Putamen (tissue), 1 donor: ENCODE measurements at regions not wholly inside any gene's neighbourhood (a gene's known extent, or its start where the extent isn't known, plus 50 kb on each side); places are given as distances from the start of the nearest gene placed in this dataset.
"Not testable (repeated sequence)": the region's sequence is repeated elsewhere in the genome, so short reads cannot be mapped to it uniquely, and the experiment has no call there.

Source experiments
- DNase-seq: peaks from one replicate; pipeline ENCODE4 v3.0.0-alpha.2; 2016; ENCODE audit warnings: low spot score

DNA sequence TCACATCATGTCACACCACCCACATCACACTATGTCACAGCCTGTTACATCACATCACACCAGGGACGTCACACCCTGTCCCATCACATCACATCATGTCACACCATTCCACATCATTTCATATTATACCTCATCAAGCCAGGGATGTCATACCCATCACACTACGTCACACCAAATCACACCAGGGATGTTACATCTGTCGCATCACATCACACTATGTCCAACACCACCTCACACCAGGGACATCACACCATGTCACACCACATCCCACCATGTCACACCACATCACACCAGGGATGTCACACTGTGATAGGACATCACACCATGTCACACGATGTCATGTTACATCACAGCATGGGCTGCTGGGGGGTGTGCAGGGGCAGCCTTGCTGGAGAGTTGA is 110.6 kb downstream of the TMEM121 start:
- no peak for DNase-seq

DNA sequence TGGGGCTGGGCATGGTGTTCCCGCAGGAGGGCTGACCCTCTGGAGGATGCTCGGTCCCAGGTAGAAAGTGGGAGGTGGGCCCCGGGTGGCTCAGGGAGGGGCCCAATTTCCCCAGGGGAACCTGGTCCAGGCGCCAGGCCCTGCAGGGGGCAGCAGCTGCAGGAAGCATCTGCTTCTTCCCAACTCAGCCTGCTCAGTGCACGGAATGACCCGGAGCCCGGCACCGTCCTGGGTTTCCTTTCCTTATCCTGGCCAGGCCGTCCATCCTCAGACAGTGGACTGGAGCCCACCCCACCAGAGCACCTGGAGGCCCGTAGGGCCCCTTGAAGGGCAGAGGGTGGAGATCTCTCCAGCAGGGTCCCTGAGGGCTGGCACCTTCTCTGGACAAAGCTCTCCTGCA is 111.0 kb downstream of the TMEM121 start:
- not testable (repeated sequence) for DNase-seq

DNA sequence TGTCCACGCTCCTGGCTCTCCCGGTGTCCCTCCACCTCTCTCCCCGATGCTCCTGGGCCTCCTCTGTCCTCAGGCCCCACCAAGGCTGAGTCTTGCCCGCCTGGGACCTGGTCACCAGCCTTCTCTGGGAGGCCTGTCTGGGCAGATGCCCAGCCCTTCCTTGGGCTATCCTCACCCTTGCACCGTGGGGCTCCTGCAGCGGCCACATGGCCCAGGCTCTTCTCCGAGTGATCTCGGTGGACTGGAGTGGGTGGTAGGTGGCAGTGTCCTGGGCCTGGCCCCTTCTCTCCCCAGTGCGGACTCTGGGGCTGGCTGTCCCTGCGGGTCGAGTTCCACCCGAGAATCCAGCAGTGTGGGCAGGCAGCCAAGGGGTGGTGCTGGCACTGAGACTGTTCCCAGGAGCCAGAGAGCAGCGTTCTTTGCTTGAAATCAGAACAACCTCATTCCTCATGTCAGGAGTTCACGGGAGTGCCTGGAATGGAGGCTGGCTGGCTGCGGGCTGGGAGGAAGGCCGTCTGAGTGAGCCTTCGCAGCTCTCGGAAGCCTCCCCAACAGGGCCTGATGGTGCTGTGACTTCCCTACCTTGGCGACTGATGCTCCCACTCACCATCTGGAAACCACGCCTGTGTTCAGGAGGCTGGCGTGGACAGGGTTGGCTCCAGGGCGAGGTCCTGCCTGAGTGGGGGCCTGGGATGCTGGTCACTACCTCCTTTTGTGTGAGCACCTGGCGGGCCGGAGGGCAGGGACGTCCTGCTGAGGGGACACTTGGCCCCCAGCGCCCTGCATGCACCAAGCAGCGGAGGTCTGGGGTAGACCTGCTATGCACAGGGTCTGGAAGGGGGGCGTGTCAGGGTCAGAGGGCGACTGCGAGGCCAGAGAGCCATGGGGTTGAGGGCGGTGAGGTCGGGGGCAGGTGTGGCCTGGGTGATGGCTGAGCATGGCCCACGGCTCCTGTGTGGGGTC is 113.9 kb downstream of the TMEM121 start:
- not testable (repeated sequence) for DNase-seq

DNA sequence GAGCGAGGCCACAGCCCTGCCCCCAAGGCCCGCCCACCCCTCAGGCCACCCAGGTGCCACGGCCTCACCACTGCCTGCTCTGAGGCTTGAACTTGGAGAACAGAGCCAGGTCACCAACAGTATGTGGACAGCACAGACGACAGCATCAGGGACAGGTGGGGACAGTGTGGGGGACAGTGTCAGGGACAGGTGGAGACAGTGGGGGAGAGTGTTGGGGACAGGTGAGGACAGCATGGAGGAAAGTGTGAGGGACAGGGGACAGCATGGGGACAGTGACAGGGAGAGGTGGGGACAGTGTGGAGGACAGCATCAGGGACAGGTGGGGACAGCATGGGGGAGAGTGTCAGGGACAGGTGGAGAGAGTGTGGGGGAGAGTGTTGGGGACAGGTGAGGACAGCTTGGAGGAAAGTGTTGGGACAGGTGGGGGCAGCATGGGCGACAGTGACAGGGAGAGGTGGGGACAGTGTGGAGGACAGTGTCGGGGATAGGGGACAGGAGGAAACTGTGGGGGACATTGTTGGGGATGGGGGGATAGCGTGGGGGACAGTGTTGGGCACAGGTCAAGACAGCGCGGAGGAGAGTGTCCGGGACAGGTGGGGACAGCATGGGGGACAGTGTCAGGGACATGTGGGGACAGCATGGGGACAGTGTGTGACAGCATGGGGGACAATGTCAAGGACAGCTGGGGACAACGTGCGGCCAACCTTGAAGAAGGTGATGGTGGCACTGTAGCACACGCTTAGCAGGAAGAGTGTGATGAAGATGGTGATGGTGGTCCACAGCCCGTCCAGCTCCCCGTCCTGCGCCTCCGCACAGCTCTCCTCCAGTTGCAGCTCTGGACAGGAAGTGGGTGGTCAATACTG is 114.9 kb downstream of the TMEM121 start:
- DNase-seq, result no peak

DNA sequence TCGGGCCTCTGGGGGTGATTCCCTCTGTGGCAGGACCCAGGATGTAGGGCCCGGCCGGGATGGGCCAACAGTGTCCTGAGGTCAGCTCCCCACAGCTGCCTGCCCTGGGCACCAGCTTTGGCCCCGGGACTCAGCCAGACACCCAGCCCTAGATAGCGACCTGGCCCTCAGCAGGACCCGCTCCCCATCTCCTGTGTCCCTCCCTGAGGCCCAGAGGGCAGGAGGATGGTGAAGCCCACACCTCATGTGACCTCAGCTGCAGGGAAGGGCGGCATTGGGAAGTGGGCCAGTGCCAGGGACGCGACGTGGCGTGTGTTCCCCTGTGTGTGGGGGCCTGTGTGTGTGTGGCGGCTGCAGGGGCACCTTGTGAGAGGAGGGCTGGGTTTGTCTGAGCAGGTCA is 115.6 kb downstream of the TMEM121 start:
- not testable (repeated sequence) for DNase-seq

DNA sequence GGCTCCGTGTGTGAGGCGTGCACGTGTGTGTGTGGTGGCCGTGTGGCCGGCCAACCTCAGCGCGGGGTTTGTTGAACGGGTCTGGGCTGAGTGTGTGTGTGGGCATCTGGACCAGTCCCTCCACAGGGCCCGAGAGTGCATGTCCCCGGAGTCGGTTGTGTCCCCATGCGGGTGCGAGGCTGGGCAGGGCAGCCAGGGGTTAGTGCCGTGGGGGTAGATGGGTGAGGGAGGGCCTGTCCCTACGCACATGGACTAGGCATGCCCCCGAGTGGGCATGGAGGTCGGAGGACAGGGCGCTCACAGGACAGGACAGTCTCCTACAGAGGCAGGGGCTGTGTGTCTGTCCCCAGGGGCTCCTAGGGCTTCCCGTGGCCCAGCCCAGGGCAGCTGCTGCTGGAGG is 116.1 kb downstream of the TMEM121 start:
- DNase-seq, result not testable (repeated sequence)

DNA sequence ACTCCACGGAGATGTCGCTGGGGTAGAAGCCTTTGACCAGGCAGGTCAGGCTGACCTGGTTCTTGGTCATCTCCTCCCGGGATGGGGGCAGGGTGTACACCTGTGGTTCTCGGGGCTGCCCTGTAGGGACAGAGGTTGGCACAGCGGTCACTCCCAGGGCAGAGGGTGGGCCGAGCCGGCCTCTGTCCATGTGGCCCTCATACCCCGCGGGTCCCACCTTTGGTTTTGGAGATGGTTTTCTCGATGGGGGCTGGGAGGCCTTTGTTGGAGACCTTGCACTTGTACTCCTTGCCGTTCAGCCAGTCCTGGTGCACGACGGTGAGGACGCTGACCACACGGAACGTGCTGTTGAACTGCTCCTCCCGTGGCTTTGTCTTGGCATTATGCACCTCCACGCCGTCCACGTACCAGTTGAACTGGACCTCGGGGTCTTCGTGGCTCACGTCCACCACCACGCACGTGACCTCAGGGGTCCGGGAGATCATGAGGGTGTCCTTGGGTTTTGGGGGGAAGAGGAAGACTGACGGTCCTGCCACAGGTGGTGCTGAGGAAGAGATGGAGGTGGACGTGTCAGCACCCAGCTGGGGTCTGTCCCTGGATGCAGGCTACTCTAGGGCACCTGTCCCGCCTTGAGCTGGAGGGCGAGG is 117.1 kb downstream of the TMEM121 start:
- not testable (repeated sequence) for DNase-seq

DNA sequence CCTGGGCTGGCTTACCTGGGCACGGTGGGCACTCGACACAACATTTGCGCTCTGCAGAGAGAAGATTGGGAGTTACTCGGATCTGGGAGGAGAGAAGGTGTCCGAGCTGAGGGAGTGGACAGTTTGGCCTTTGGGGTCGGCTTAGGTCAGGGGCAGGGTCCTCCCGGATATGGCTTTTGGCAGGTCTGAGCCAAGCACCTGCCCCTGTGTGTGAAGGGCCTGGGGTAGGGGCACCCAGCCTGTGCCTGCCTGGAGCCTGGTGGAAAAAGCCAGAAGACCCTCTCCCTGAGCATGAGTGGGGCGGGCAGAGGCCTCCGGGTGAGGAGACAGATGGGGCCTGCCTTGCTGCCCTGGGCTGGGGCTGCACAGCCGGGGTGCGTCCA is 117.7 kb downstream of the TMEM121 start:
- DNase-seq, result not testable (repeated sequence)

DNA sequence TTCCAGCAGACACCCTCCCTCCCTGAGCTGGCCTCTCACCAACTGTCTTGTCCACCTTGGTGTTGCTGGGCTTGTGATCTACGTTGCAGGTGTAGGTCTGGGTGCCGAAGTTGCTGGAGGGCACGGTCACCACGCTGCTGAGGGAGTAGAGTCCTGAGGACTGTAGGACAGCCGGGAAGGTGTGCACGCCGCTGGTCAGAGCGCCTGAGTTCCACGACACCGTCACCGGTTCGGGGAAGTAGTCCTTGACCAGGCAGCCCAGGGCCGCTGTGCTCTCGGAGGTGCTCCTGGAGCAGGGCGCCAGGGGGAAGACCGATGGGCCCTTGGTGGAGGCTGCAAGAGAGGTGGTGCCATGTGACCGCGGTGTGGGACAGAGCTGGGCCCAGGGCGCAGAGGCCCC is 118.1 kb downstream of the TMEM121 start:
- DNase-seq, result not testable (repeated sequence)

DNA sequence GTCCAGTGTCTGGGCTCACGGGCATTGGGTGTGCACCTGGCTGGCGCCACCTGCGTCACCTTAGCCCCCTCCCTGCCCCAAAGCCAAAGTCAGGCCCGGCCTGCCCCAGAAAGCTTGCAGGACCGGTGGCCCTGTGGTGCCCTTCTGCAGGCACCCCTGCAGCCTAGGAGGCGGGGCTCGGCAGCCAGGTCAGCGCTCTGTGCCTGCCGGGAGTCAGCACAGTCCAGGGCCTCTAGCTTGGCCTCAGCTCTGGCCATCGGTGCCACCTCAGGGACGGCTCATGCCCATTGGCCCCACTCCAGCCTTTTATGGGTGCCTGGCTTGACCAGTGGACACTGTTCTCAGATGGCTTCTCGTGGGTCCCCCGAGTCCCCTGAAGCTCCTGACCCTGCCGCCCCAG is 118.5 kb downstream of the TMEM121 start:
- DNase-seq, result not testable (repeated sequence)

DNA sequence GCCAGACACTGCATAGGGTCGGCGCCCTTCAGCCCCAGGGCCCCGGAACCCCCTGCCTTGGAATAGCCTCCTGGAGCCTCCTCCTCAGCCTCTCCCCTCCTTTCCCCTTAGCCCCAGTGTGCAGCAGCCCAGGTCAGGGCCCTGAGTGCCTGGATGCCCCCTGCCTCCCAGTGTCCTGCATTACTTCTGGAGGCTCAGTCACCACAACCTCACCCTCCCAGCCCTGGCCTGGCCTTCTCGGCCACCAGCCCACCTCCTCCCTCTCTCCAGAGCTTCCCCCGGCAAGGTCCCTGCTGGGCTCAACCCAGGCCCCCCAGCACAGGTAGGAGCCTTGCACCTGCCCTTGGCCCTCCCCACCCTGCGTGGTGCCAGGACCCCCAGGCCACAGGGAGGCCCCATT is 119.0 kb downstream of the TMEM121 start:
- not testable (repeated sequence) for DNase-seq

DNA sequence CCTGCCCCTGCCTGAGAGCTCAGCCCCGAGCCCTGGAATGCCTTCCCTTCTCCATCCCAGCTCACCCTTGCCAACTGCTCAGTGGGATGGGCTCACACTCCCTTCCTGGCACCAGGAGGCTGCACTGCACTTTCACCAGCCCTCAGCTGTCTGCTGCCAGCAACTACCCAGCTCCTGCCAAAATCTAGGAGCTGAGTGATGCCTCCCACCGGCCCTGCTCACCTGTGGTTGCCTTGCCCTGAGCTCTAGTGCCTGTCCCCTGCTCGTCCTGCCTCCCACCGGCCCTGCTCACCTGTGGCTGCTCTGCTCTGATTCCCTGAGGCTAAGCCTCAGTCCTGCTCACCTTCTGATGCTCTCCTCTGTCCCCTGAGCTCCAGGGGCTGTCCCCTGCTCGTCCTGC is 119.8 kb downstream of the TMEM121 start:
- no peak for DNase-seq

DNA sequence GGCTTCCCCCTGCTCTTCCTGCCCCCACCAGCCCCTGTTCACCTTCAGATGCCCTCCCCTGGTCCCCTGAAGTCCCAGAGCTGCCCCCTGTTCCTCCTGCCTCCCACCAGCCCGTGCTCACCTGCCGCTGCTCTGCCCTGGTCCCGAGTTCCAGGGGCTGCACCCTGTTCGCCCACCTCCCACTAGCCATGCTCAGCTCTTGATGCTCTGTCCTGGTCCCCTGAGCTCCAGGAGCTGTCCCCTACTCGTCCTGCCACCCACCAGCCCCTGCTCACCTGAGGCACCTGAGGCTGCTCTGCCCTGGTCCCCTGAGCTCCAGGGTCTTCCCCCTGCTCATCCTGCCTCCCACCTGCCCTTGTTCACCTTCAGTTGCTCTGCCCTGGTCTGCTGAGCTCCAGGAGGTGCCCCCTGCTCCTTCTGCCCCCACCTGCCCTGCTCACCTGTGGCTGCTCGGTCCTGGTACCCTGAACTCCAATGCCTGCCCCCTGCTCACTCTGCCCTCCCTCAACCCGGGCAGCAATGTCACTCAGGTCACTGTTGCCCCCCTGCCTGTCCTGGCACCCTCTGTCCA is 120.4 kb downstream of the TMEM121 start:
- DNase-seq, result not testable (repeated sequence)

DNA sequence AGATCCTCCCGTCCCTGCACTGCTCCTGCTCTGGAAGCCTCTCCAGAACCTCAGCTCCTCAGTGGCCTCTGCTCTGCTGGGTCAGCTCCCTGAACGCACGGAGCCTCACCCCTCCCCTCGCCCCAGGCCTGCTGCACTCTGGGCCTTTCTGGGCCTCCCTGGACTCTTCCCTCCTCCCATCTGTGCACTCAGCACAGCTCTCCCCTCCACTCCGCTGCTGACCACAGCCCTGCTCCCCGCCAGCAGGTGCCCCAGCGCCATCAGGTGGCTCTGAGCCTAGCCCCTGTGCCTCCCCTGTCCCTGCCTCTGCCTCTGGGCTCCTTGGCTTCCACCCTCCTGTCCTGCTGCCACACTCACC is 121.0 kb downstream of the TMEM121 start:
- not testable (repeated sequence) for DNase-seq

DNA sequence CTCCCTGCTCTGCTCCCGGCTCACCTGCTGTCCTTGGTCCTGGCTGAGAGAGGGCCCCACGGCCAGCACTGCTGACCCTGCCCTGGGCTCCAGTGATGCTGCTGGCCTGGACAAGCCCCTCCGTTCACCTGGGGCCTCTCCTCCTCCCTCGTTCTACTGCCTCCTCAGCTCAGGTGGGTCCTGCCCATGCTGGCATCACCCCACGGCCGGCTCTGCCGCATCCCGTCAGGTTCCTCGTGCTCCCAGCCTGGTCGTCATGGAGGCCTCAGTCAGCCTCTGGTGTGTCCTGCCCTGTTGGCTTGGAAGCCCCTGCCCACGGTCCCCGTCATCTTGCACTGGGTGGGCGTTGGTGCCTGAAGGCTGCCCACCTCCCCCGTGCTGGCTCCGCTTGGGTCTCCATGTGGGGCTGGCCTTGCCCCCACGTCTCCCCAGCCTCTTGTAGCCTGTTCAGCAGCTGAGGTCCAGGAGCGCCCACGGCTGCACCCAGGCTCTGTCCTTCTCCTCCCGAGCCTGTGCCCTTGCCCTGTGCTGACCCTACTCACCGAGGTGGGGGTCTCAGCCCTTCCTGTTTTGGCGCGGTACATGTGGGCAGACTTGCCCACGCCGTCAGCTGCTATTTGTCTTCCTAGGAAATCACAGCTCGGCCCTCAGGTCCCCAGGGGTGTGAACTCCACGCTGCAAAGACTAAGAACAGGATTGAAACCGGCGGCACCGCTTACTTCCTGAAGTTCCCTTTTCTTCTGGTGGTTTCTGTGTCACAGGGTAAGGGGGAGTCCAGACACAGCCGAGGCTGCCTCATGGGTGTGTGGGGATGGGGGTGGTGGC is 121.6 kb downstream of the TMEM121 start:
- no peak for DNase-seq

DNA sequence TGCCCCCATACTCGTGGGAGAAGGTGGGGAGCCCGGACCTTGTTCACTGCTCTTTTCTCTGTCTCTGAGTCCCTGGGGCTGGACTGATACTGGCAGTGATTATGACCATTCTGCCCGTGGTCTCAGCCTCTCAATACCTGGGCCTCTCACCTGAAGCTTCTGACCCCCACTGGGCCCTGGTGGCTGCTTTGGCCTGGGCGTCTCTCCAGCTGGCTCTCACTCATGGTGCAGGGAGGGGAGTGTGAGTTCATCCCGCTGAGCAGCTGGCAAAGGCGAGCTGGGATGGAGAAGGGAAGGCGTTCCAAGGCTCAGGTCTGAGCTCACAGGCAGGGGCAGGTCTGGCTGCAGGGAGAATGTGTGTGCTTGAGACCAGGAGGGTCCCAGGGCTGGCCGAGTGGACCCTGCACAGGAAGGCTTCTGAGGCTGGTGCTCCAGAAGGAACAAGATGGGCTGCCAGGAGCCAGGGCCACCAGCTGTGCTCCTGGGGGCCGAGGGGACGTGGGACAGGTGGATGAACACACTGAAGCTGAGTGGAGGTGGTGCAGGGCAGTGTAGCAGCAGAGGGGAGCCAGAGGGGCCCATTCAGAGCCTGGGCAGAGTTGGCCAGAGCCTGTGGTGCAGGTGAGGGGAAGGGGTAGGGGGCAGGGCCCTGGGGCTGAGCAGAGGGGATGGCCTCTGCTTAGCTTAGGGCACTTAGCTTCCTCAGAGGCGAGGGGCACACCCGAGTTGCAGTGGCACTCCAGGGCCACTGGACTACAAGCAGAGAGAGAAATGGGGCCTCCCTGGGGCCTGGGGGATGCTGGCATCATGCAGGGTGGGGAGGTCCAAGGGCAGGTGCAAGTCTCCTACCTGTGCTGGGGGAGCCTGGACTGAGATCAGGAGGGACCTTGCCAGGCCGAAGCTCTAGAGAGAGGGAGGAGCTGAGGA is 122.5 kb downstream of the TMEM121 start:
- not testable (repeated sequence) for DNase-seq

DNA sequence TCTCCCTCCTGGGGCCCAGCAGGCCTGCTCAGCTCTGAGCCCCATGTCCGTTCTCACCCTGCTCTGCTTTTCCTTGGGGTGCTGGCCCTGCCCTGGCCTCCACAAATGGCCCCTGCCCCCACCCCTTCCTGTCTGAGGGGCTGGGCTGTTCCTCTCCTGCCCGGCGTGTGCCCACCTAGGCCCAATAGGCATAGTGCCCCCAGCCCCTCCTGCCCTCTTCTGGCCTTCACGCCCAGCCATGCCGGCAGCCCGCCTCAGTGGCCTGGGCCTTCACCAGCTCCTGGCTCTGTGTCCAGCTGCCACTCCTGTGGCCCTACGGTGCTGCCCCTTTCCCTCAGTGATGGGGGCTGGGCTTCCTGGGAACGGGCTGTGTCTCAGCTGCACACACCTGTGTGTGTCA is 125.9 kb downstream of the TMEM121 start:
- DNase-seq, result not testable (repeated sequence)

DNA sequence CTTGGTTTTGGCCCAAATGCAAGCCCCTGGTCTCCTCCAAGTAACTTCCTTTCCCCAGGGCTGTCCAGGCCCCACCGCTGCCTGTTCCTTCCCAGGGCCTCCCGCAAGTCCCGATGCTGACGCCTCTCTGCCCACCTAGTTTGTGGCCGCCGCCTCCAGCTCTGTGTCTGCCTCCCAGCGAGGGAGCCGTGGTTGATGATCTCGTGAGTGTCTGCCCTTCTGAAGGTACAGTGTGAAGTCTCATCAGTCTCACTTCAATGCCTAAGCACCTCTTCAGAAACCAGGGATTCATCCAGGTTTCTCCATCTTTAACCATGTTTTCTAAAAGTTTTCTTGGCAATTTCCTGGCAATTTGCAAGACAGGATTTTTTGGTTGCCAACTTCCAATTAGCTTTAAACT is 127.5 kb downstream of the TMEM121 start:
- DNase-seq, result not testable (repeated sequence)

DNA sequence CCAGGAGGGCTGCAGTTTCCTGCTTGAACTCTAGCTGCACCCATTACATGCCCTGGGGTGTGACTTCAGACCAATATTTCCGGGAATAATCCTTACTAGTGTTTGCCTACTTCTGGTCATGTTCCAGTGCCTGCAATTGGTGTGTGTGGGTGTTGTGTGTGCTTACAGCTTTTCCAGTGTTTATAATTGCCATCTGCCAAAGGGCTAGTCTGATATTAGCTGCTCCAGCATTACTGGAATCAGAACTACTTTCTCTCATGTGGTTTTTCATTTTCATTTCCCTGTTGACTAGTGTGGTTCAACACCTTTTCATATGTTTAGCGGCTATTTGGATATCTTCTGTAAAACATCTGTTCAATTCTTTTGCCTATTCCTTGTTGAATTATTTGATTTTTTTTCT is 132.9 kb downstream of the TMEM121 start:
- not testable (repeated sequence) for DNase-seq

DNA sequence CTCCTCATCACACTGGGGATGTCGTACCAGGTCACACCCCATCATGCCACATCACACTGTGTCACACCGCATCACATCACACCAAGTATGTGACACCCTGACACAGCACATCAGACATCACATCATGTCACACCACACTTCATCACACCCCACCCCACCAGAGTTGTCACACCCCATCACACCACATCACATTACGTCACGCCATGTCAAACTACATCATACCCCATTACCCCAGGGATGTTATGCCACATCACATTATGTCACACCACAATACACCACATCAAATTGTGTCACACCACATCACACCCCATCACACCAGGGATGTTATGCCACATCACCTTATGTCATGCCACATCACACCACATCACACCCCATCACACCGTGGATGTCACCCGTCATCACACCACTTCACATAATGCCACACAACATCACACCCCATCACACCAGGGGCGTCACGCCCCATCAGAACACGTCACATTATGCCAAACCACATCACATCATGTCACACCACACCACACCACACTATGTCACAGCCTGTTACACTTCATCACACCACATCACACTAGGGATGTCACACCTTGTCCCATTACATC is 133.6 kb downstream of the TMEM121 start:
- no peak for DNase-seq
